C4-2B (cell line): ENCODE measurements at regions not wholly inside any gene's neighbourhood (a gene's known extent, or its start where the extent isn't known, plus 50 kb on each side); places are given as distances from the start of the nearest gene placed in this dataset.

Experiments
- H3K27ac ChIP-seq: fragments of 450-650 bp; 2 replicates; pipeline ENCODE4 v1.5.1; 2017
- CTCF ChIP-seq: fragments of 450-650 bp; conservative IDR thresholded peaks from 2 replicates; pipeline ENCODE4 v1.5.1; 2017; ENCODE audit warnings: mild to moderate bottlenecking
- ZFX ChIP-seq: fragments of 450-650 bp; IDR thresholded peaks from 2 replicates; pipeline ENCODE4 v1.6.1; 2017

- H3K27ac ChIP-seq: no peak overlapping the region
- TF ChIP-seq CTCF: no peak
- no peak for TF ChIP-seq ZFX
Observed at GRCh38 chr12:90037740-90038139, 329.1 kb upstream of the ATP2B1 start.

- TF ChIP-seq CTCF (no peak), ZFX (no peak)
- no peak overlapping the region for H3K27ac ChIP-seq
Observed at GRCh38 chr12:90036637-90037036, 328.0 kb upstream of the ATP2B1 start.

GRCh38 chr12:90030726-90031125 is 322.1 kb upstream of the ATP2B1 start:
- TF ChIP-seq ZFX: no peak
- no peak for TF ChIP-seq CTCF
- H3K27ac ChIP-seq: no peak overlapping the region

- H3K27ac ChIP-seq: no peak overlapping the region
Observed at GRCh38 chr12:90029317-90029716, 320.7 kb upstream of the ATP2B1 start.

GRCh38 chr12:90028635-90029051 is 320.0 kb upstream of the ATP2B1 start:
- TF ChIP-seq CTCF: no peak
- TF ChIP-seq ZFX: no peak
- H3K27ac ChIP-seq: no peak overlapping the region

More at GRCh38 chr12:90029317-90029716, 320.7 kb upstream of the ATP2B1 start:
- TF ChIP-seq CTCF (no peak), ZFX (no peak)

GRCh38 chr12:90027889-90028634 is 319.4 kb upstream of the ATP2B1 start:
- TF ChIP-seq CTCF (no peak), ZFX (no peak)
- no peak overlapping the region; the same call in 1 of the 2 replicates for H3K27ac ChIP-seq

- H3K27ac ChIP-seq: no peak overlapping the region
- TF ChIP-seq CTCF: no peak
- no peak for TF ChIP-seq ZFX
Observed at GRCh38 chr12:90027041-90027440, 318.4 kb upstream of the ATP2B1 start.
